NT2/D1 (cell line): ENCODE measurements at regions not wholly inside any gene's neighbourhood (a gene's known extent, or its start where the extent isn't known, plus 50 kb on each side); places are given as distances from the start of the nearest gene placed in this dataset.
"Not testable (repeated sequence)": the region's sequence is repeated elsewhere in the genome, so short reads cannot be mapped to it uniquely, and the experiment has no call there.

Source experiments
- DNase-seq: peaks from one replicate; pipeline ENCODE4 v3.0.0-alpha.2; 2011; ENCODE audit warnings: low read depth, low spot score
- H3K27me3 ChIP-seq: 2 replicates; pipeline ENCODE4 v1.6.0; 2011; ENCODE audit warnings: mild to moderate bottlenecking; ENCODE audit not compliant: insufficient read length, insufficient read depth
- H3K36me3 ChIP-seq: 2 replicates; pipeline ENCODE4 v1.6.1; 2011; ENCODE audit warnings: mild to moderate bottlenecking, low read length, mixed read lengths; ENCODE audit not compliant: insufficient read depth, insufficient read length
- H3K4me1 ChIP-seq: 2 replicates; pipeline ENCODE4 v1.5.1; 2011; ENCODE audit not compliant: insufficient read depth, insufficient read length
- H3K4me3 ChIP-seq: 2 replicates; pipeline ENCODE4 v1.5.1; 2011; ENCODE audit warnings: low read depth; ENCODE audit not compliant: insufficient read length
- H3K9ac ChIP-seq: 2 replicates; pipeline ENCODE4 v1.6.0; 2011; ENCODE audit warnings: low read depth; ENCODE audit not compliant: insufficient read length
- H3K9me3 ChIP-seq: 2 replicates; pipeline ENCODE4 v1.5.1; 2011; ENCODE audit warnings: mild to moderate bottlenecking, low read length; ENCODE audit not compliant: insufficient read depth
- SUZ12 ChIP-seq: IDR thresholded peaks from 2 replicates; pipeline ENCODE4 v1.6.1; 2011; ENCODE audit not compliant: insufficient read length, insufficient read depth; ENCODE audit errors: extremely low read depth
- YY1 ChIP-seq: IDR thresholded peaks from 2 replicates; pipeline ENCODE4 v1.6.1; 2011; ENCODE audit not compliant: insufficient read length, insufficient read depth
- ZNF274 ChIP-seq: IDR thresholded peaks from 2 replicates; pipeline ENCODE4 v1.6.1; 2011; ENCODE audit warnings: mild to moderate bottlenecking, low read depth, low read length

DNA sequence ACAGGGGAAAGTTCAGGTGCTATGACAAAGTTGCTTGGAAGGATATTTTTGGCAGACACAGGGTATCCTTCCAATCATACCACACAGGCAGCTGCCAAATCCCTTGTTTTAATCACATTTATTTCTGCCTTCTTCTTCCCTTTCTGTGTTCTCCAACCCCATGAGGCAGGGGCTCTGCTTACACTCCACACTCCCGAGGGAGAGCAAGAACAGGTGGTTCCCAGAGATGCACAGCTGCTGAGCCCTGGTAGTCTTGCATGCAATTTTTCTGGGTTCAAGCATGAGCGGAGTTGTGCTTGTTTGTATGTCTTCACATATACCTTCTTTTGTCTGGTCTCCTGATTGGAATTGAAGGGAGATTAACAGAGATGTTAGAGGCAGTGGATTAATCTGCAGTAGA, 251.7 kb upstream of the ST6GAL2 start:
- DNase-seq = no peak
- H3K9ac ChIP-seq = no peak overlapping the region
- TF ChIP-seq SUZ12 = no peak
- no peak overlapping the region for H3K4me3 ChIP-seq
- H3K4me1 ChIP-seq = no peaks in the 10 kb centered on the region
- no peaks in the 10 kb centered on the region for H3K9me3 ChIP-seq
- no peaks in the 10 kb centered on the region for H3K27me3 ChIP-seq
- H3K36me3 ChIP-seq = no peaks in the 10 kb centered on the region

GRCh38 chr2:107146181-107146580, 260.2 kb upstream of the ST6GAL2 start:
- Histone ChIP-seq H3K36me3 (no peaks in the 10 kb centered on the region), H3K9ac (no peak overlapping the region), H3K4me3 (no peak overlapping the region), H3K4me1 (no peaks in the 10 kb centered on the region), H3K9me3 (peaks cover 15% of the 10 kb centered on the region), H3K27me3 (no peaks in the 10 kb centered on the region)
- TF ChIP-seq ZNF274 (no peak), SUZ12 (no peak), YY1 (no peak)
- no peak for DNase-seq

DNA sequence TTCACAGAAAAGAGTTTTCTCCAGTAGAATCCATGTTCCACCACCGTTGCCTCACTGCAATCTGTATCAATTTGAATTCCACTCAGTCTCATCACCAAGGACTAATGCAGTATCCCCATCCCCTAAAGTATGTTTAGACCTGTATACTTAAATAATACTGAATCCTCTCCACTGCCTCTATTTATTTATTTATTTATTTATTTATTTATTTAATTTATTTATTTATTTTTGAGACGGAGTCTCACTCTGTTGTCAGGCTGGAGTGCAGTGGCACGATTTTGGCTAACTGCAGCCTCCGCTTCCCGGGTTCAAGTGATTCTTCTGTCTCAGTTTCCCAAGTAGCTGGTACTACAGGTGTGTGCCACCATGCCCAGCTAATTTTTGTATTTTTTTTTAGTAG, 260.7 kb upstream of the ST6GAL2 start:
- H3K4me1 ChIP-seq, H3K9ac ChIP-seq, H3K4me3 ChIP-seq, H3K36me3 ChIP-seq, DNase-seq, H3K27me3 ChIP-seq: not testable (repeated sequence)
- H3K9me3 ChIP-seq = peaks cover 15% of the 10 kb centered on the region

- Histone ChIP-seq H3K36me3 (no peaks in the 10 kb centered on the region), H3K27me3 (no peaks in the 10 kb centered on the region), H3K4me3 (no peak overlapping the region), H3K9me3 (peaks cover 15% of the 10 kb centered on the region), H3K4me1 (no peaks in the 10 kb centered on the region), H3K9ac (no peak overlapping the region)
- TF ChIP-seq SUZ12 (no peak), YY1 (no peak), ZNF274 (no peak)
- DNase-seq = no peak
Observed at GRCh38 chr2:107148055-107148454, 262.1 kb upstream of the ST6GAL2 start.

- TF ChIP-seq ZNF274 = no peak
- no peak for TF ChIP-seq YY1
- TF ChIP-seq SUZ12 = no peak
- H3K9ac ChIP-seq = no peak overlapping the region
Observed at GRCh38 chr2:107148496-107148895, 262.5 kb upstream of the ST6GAL2 start.

DNA sequence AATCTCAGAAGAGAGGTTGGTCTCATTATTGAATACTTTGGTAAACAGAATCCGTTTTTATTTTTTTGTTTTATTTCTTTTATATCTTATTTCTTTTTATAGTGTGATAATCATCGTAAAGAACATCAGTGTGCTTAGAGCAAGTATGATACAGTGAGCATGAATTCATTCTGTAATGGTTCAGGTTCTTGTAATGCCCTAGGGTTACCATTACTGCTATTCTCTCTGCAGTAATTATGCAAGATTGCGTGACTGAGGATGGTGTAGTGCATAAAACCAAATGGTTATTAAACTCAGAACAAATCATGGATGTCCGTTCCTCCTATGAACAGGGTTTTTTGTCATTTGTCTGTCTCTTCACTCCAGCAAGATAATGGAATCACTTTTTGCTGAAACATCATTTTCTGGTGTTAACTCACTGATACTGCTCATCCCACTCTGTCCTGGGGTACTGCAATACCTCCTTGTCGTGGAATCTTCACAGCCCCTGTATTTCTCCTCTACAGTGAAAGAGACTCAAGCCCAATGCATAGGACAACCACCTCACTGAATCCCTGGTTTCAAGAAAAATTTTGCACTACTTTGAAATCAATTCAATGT, 274.8 kb upstream of the ST6GAL2 start:
- TF ChIP-seq ZNF274 (no peak), SUZ12 (no peak), YY1 (no peak)
- no peak for DNase-seq
- Histone ChIP-seq H3K9ac (no peak overlapping the region), H3K27me3 (no peaks in the 10 kb centered on the region), H3K4me1 (no peaks in the 10 kb centered on the region), H3K36me3 (no peaks in the 10 kb centered on the region), H3K9me3 (no peaks in the 10 kb centered on the region), H3K4me3 (no peak overlapping the region)

More at GRCh38 chr2:107148496-107148895, 262.5 kb upstream of the ST6GAL2 start:
- H3K4me3 ChIP-seq = no peak overlapping the region
- H3K4me1 ChIP-seq = no peaks in the 10 kb centered on the region
- peaks cover 15% of the 10 kb centered on the region for H3K9me3 ChIP-seq
- no peaks in the 10 kb centered on the region for H3K36me3 ChIP-seq
- DNase-seq = no peak
- no peaks in the 10 kb centered on the region for H3K27me3 ChIP-seq

DNA sequence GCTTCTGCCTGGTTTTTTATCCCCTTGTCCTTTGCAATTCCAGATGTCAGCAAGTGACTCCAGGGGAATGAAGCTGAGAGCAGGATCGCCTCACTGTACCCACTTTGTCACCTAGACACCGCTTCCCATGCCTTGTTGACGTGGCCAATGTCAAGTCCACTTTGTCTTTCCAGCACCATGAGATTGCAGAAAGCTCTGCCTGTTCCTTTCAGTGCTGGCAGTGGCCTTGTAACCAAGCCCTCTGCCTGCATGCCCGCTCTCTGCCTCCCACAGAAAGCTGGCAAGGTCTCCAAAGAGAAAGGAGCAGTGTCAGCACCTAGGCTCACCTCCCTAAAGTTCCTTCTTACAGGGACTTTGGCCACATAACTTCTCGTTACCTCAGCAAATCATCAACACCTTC, 282.2 kb upstream of the ST6GAL2 start:
- H3K36me3 ChIP-seq = no peaks in the 10 kb centered on the region
- H3K9me3 ChIP-seq = no peaks in the 10 kb centered on the region
- no peak overlapping the region for H3K9ac ChIP-seq
- H3K4me3 ChIP-seq = no peak overlapping the region
- DNase-seq = no peak
- no peaks in the 10 kb centered on the region for H3K27me3 ChIP-seq
- H3K4me1 ChIP-seq = no peaks in the 10 kb centered on the region
- no peak for TF ChIP-seq SUZ12

- Histone ChIP-seq H3K27me3 (no peaks in the 10 kb centered on the region), H3K9ac (no peak overlapping the region), H3K4me3 (no peak overlapping the region), H3K9me3 (no peaks in the 10 kb centered on the region), H3K4me1 (no peaks in the 10 kb centered on the region), H3K36me3 (no peaks in the 10 kb centered on the region)
- DNase-seq = no peak
- TF ChIP-seq ZNF274 (no peak), SUZ12 (no peak), YY1 (no peak)
Observed at GRCh38 chr2:107174171-107174570, 288.2 kb upstream of the ST6GAL2 start.
